Fibroblast of upper back skin (primary cell): ENCODE measurements at regions not wholly inside any gene's neighbourhood (a gene's known extent, or its start where the extent isn't known, plus 50 kb on each side); places are given as distances from the start of the nearest gene placed in this dataset.
A peak's percentile ranks its signal among the peaks of the same experiment; 100 is the strongest.
"Not testable (repeated sequence)": the region's sequence is repeated elsewhere in the genome, so short reads cannot be mapped to it uniquely, and the experiment has no call there.

ENCODE experiments used
- DNase-seq: peaks from one replicate; pipeline ENCODE4 v3.0.0-alpha.2; 2013

DNA sequence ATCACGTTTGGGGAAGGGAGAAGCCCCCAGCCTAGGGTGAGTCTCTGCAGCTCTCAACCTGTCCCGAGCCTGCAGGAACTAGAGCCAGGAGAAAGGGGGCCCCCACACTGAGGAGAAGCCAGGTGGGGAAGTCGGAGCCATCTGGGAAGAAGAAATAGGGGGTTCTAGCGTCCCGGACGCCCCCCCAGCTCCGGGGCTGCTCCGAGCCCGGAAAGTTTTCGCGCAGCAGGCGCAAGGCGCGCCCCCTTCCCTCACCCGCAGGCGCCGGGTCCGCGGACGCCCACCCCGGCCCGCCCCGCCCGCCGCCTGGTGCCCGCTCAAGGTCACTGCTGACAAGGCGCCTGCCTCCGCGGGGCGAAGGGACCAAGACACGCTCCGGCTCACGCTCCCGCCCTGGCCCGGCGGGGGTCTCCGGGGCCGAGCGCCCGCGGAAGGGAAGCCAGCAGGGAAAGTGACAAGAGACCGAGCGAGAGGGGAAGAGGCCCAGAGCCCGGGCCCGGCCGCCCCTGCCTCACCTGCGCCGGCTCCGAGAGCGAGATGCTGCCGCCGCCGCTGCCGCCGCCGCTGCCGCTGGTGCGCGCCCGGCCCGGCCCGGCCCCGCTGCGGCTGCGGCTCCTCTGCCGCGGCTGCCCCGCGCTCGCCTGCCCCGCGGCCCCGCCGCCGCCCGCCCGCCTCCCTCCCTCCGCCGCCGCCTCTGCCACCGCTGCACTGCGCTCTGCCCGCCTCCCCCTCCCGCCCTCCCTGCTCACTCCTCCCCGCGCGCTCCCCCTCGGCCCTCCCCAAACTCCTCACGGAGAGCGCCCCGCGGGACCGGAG is 108.4 kb upstream of the SLC6A11 start:
- DNase-seq: no peak

DNA sequence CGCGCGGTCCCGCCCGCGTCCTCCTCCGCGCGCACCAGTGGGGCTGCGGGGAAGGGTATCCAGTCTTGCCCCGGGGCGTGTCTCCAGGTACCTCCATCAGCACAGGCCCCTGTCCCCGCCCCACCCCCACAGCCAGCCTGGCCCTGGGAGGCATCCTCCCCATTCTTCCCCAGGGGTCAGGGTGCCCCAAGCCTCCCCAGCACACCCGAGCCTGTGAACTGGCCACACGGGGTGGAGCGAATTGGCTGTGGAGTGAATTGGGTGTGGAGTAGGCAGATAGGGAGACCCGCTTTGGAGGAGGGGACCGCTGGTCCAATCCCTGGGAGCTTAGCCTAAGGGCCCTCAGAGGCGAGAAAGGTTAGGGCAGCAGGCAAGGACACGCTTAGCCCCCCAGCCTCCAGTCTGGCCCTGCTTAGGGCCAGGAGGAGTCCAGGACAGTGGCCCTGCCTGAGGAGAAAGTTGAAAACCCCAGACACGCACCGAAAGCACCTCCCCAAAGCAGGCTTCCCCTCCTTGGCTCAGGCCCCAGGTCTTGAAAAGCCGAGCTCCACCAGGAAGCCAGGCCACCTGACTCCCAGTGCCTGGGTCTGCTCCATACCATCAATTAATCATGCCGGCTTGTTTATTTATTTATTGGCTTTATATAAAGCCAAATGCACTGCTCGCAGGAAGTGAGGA is 107.7 kb upstream of the SLC6A11 start:
- DNase-seq: no peak

DNA sequence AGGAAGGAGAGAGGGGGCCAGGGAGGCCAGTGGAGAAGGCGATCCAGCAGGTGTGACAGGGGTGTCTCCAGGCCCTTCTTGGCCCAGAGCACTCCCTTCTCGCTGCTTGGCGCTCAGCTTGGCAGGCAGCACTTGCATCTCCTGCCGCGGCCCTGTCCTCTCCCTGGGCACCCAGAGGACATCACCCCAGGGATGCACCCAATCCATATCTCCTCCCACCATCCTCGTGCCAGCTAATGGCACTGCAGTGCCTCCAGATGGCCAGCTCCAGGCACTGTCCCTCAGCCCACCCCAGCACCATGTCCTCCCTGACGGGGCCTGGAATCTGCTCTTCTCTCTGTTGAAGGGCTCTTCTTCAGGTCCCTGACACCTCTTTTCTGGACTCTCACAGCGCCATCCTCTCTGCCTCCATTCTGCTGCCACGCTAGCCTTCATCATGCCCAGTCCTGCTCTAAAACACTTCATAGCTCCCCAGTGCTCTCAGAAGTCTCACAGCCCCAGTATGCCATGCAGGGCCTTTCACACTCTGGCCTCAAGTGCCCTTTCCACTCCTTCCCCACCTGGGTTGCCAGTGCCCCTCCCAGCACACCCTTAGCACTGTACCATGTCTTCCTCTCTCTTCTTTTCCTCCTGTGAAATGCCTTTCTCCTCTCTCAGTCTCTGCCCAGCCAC is 106.8 kb upstream of the SLC6A11 start:
- no peak for DNase-seq

DNA sequence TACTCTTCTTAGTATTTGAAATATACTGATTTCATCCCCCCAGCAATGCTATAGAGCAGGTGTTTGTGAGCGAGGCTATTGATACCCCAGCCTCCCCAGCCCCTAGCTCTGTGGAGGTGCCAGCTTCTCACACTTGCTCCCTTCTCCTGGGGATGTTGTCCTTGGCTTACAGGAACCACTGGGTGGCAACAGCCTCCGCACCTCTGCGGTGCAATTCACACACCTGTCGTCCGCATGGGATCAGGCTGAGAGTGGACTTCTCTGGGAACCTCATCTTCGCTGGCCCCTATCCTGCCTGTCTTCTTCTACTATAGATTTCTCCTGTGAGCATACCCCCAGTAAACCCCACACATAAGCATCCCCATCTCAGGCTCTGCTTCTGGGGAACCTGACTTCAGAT is 103.9 kb upstream of the SLC6A11 start:
- DNase-seq: no peak

DNA sequence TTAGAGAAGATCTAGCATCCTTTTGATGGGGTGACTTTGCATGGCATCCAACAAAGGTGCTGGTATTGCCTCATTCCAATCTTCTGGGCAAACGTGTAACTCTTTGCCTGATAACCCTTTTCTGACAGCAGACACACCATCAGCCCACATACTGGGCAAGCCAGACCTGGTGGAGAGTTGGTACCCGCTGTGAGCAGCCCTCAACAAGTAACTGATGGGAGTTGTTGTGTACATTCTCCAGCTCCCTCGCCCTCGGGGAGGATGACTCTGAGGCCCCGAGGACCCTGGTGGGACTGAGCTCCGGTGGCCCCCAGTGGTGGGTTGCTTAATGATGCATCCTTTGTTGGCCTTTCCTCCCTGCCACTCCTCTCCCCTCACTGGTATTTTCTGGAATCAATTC is 102.4 kb upstream of the SLC6A11 start:
- no peak for DNase-seq

DNA sequence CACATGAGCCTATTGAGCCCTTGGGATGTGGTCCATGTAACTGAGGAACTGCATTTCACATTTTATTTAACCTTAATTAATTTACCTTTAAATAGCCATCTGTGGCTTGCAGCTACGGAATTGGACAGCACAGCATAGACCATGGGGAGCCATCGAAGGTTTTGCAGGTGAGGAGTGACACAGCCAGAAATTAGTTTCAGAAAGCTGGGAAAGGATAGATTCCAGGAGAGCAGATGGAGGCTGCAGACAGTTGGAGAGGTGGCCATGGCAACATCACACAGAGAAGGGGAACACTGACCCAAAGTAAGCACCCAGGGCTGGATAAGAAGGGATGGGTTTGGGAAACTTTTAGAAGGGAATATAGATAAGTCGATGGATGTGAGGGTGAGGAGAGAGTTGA is 100.1 kb upstream of the SLC6A11 start:
- no peak for DNase-seq

DNA sequence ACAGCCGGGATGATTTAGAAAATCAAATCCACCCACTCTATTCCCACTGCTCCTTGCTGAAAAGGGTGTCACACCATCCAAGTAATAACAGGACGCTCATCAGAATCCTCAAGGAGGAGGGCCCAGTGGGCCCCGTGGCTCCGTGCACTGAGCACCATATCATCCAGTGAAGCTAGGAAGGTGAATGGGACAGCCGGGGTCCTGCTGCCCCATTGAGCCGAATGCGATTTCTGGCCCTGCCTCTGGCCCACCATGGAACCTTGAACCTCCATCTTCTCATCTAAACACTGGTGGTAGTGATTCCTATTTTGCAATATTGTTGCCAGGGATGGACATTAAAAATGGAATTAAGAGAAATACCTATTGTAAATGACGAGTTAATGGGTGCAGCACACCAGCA is 99.1 kb upstream of the SLC6A11 start:
- no peak for DNase-seq

DNA sequence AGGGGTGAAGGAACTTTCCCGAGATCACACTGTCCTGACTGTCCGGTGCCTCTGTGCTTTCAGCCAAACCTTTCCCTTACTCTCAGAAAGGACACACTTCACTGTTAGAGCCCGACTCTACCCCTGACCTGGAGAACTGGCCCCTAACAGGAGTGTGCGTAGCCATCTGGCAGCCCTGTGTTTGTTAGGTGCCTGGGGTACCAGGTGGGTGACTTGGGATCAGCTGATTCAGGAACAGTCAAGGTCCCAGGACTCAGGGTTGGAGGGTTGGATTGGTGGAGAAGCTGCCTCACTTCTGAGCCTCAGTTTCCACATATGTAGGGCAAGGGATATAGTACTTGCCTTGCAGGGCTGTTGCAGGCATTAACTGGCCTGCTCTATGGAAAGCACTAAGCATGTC is 98.3 kb upstream of the SLC6A11 start:
- DNase-seq: no peak

DNA sequence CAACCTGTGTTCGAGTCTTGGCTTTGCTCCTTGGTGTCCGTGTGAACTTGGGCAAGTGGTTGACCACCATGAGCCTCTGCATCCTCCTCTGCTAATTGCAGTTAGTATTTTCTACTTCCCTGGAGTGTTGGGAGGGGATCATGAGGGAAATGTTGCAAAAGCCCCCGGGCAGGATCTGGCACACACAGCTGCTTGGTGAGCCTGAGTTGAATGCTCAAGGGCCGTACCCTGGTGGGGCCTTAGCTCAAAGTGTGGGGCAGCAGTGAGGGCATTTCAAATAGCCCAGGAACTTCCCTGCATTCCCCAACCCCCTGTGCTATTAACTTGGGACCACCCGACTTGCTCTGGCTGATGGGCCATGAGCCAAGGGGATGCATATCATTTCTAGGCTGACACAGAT is 94.9 kb upstream of the SLC6A11 start:
- no peak for DNase-seq

DNA sequence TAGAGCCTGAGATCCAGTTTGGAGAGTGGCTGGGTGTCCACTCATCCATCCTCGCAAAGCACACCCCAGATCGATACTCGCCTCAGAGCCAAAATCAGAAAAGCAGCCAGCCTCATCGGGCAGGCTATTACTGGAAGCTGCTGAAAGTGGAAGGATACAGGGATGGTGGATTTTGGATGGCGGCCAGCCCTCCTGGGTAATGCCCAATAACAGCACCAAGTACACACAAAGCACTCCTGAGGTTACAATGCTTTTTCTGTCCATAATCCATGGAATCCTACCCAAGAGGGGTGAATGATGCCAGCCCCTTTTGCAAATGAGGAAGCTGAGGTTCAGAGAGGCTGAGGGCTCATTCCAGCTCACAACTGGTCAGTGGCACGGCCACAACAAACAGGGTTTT is 93.1 kb upstream of the SLC6A11 start:
- DNase-seq: no peak

DNA sequence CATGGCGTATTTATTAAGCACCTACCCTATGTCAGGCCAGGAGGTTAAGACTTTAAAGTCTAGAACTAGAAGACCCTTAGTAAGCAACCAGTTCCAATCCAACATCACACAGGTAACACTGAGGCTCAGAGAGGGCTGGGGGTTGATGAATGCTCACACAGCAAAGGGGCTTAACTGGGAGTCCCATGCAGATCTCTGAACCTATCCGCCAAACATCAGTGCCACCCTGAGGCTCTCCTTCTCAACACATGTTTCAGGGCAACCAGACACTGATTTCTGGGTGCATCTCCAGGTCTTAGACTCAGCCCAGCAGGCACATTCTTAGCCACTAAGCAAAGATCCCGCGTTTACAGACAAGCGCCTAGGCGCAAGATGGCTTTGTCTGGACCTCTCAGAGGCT is 92.0 kb upstream of the SLC6A11 start:
- no peak for DNase-seq

DNA sequence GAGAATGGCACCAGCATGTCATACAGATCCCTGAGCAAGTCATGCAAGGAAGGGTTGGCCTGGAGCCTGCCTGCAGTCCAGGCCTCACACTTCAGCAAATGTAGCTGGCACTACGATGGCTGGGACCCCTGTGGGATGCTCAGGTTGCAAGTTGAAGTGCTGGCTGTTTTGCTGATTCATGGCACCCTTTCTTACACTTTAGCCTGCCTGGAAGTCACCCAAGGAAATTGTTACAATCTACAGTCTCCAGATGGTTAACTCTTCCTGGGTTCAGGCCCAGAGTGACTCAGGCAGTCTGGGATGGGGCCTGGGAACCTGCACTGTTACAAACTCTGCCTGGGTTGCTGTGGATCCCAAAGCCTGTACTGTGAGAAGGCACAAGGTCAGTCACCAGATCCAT is 91.0 kb upstream of the SLC6A11 start:
- DNase-seq: no peak

DNA sequence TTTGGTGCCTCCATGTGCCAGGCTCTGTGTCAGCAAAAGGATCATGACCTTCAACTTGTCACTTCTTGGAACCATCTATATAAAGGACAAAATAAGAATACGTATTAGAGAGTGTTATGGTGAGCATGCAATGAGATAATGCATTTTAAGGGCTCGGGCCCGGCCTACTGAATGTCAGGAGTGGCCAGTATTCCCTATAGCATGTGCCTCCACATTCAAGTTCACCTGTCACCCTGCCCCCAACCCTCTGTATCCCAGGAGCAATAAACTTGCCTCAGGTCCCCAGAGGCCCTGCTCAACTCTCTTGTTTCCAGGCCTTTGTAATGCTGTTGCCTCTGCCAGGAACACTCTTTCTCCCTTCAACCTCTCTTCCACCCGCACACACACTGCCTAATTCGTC is 90.2 kb upstream of the SLC6A11 start:
- DNase-seq: no peak

DNA sequence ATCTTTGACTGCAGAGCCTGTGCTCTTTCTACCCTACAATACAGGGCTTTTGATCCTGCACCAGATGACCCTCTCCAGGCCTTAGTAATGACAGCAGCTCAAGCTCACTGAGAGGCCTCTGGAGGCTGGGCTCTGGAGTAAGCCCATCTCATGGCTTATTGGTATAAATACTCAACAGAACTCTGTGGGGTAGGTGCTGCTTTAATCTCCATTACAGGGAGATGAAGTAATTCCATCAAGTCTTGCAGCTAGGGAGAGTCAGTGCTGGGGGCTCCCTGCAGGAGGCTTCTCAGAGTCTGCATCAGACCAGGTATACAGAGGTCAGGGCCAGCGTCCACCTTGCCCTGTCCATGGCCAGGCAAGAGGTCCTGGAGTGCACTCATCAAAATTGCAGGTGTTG is 89.2 kb upstream of the SLC6A11 start:
- DNase-seq: no peak

DNA sequence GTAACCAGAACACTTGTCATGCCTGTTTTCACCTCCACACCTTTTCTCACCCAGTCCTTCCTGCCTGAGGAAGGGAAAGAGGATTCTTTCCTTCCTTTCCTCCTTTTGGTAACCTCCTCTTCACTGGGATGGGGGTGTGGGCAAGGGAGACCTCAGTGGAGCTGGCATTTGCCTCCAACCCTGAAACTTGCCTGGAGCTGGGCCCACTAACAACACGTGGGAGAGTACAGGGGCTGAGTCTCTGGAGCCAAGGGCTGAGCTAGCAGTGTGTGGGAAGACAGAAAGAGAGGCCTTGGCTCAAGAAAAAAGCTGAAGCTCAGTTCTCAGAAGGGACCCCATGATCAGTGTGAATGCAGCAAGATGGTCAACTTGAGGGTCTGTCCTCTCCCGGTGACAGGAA is 86.6 kb upstream of the SLC6A11 start:
- no peak for DNase-seq

DNA sequence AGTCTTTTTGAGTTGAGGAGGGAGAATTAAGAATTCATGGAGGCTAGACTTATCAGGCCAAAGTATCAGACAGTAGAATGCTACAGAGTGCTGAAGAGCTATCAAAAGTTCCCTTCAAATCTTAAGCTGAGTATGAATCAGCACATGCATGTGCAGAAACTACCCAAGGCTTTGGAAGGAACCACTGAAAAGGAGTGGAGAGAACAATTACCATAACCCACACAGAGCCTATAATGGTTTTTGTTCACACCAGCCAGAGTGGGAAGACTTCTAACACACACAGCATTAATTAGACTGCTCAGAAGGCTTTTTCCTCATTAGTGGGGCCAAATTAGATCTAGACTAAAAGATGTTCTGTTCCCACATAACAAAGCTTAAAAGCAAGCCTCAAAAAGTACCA is 83.7 kb upstream of the SLC6A11 start:
- DNase-seq: no peak

DNA sequence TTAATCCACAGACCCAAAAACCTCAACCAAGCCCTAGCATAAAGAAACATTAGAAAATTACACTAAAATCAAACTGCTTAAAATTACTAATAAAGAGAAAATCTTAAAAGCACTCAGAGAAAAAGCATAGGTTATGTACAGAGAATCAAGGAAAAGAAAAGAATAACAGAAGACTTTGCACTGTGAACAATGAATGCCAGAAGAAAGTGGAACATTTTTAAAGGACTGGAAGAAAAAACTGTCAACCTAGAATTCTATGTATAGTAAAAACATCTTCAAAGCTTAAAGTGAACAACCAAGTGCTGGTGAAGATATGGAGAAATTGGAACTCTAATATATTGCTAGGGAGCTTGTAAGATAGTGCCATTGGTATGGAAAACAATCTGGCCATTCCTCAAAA is 82.7 kb upstream of the SLC6A11 start:
- no peak for DNase-seq

DNA sequence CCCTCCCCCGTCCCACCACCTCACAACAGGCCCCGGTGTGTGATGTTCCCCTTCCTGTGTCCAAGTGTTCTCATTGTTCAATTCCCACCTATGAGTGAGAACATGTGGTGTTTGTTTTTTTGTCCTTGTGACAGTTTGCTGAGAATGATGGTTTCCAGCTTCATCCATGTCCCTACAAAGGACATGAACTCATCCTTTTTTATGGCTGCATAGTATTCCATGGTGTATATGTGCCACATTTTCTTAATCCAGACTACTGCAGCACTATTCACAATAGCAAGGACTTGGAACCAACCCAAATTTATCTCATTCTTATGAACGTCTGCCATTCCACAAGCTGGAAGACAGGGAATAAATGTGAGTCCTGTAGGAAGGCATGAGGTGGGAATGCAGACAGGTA is 79.6 kb upstream of the SLC6A11 start:
- not testable (repeated sequence) for DNase-seq

DNA sequence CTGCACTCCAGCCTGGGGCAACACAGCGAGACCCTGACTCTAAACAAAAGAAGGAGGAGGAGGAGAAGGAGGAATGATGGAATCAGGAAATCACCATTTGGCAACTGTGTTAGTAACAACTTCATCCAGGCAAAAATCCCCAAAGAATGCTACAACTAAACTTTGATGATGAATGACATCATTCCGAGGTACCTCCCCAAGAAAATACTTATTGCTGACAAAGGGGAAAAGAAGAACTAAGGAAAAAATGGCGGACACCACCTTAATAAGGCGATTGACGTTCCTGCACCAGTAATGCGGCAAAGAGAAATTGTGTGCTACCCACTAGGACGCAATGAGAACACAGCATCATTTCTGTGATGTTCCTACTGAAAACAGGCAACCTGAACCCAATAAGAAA is 78.2 kb upstream of the SLC6A11 start:
- no peak for DNase-seq

DNA sequence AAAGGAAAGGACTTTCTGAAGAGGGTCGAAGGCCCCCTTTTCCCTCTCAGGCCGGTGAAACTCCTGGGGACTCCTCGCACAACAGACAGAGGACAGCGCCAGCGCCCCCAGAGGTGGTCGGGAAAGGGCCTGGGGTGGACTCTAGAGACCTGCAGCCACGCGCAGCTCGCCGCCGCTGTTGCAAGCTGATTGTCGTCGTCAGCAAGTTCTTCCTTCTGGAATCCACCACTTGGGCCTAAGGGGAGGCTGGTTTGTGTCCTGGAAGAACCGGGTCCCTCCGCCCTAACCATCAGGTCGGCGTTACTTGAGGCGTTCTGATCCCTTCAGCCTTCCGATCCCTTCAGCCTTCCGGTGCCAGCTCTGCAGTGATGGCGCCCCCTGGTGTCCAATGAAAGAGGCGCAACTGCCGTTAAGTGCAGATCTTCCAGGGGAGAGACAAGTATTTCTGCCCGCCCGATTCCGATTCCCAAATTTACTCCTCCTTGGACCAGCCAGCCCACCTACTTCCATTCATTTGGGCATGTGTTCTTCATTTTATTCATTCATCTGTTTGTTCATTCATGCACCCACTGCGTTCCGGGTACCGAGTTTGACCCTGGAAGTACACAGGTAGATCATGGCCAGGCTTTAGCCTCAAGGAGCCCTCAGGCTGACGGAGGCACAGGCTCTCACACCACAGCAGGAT is 77.2 kb upstream of the SLC6A11 start:
- DNase-seq: peak; percentile 64

DNA sequence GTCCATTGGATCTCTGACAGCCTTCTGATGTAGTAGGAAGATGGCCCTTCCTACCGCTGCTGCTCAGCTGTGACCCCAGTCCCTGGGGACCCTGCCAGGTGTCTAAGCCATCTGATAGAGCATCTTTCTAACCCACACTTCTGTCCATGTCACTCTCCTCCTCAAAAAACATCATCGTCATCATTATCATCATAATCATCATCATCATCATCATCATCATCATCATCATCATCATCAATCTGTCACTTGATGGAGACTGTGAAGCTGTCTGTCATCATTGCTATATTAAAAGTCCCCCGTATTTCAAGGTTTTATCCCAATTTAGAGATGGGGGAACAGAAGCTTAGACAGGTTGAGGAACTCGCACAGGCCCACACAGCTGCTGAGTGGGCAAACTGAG is 75.1 kb upstream of the SLC6A11 start:
- DNase-seq: no peak

DNA sequence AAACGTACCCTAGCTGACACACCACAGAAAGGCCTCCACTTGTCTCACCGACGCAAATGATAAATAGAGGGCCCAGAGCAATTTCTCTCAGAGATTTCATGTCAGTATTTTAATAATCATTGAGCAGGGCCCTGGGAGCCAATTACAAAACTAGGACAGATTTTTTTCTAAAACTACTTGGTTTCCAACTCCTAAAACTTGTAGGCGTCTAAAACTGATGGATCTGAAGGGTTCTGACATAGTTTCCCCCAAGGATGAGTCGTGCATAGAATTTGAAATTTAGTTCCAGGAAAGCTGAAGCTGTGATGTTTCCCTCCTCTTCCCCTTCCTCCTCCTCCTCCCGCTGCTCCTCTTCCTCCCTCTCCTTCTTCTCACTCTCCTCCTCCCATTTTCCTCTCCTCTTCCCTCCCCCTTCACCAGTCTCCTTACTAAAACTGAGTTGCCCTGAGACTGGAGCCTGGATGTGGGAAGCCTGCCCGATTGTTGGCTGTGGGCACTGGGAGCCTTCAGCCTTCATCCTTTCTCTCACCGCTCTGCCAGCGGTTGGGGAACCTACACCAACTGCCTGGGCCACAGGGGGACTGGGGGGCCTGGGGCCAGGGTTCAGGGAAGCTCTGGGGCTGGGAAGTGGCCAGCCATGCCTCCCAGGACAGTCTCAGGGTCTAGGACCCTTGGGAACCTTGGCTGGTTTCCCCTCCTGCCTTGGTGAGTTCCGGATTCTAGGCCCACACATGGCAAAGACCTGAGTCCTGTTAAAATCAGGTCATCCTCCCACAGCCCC is 73.9 kb upstream of the SLC6A11 start:
- no peak for DNase-seq
